ENCODE measurements at regions not wholly inside any gene's neighbourhood (a gene's known extent, or its start where the extent isn't known, plus 50 kb on each side); places are given as distances from the start of the nearest gene placed in this dataset.
"Not testable (repeated sequence)": the region's sequence is repeated elsewhere in the genome, so short reads cannot be mapped to it uniquely, and the experiment has no call there.

- TF ChIP-seq CTCF (IDR thresholded peaks at IDR 0.05; ENCODE audit: extremely low read depth, missing control alignments): no peak
- DNase-seq (ENCODE audit: low spot score): no peak
Measured at GRCh38 chr18:4781873-4782272, 326.8 kb upstream of the DLGAP1 start.

GRCh38 chr18:4765401-4765800, 310.3 kb upstream of the DLGAP1 start:
- TF ChIP-seq CTCF (IDR thresholded peaks at IDR 0.05; ENCODE audit: extremely low read depth, missing control alignments): no peak
- no peak for DNase-seq (ENCODE audit: low spot score)

- DNase-seq (ENCODE audit: low spot score): no peak
- no peak for TF ChIP-seq CTCF (IDR thresholded peaks at IDR 0.05; ENCODE audit: extremely low read depth, missing control alignments)
Measured at GRCh38 chr18:4762330-4762729, 307.2 kb upstream of the DLGAP1 start.

- DNase-seq (ENCODE audit: low spot score): no peak
- TF ChIP-seq CTCF (IDR thresholded peaks at IDR 0.05; ENCODE audit: extremely low read depth, missing control alignments): no peak
Measured at GRCh38 chr18:4758980-4759379, 303.9 kb upstream of the DLGAP1 start.

- peak; percentile 3 for DNase-seq (ENCODE audit: low spot score)
- TF ChIP-seq CTCF (IDR thresholded peaks at IDR 0.05; ENCODE audit: extremely low read depth, missing control alignments): no peak
Measured at GRCh38 chr18:4755848-4756247, 300.7 kb upstream of the DLGAP1 start.

- not testable (repeated sequence) for DNase-seq (ENCODE audit: low spot score)
Measured at GRCh38 chr18:4753151-4753550, 298.0 kb upstream of the DLGAP1 start.

- no peak for DNase-seq (ENCODE audit: low spot score)
- TF ChIP-seq CTCF (IDR thresholded peaks at IDR 0.05; ENCODE audit: extremely low read depth, missing control alignments): no peak
Measured at GRCh38 chr18:4751523-4751922, 296.4 kb upstream of the DLGAP1 start.

- no peak for DNase-seq (ENCODE audit: low spot score)
- no peak for TF ChIP-seq CTCF (IDR thresholded peaks at IDR 0.05; ENCODE audit: extremely low read depth, missing control alignments)
Measured at GRCh38 chr18:4750393-4751346, 295.6 kb upstream of the DLGAP1 start.
